ENCODE measurements at regions not wholly inside any gene's neighbourhood (a gene's known extent, or its start where the extent isn't known, plus 50 kb on each side); places are given as distances from the start of the nearest gene placed in this dataset.

GRCh38 chr14:82387699-82388098 lies 854.0 kb upstream of the SEL1L start:
- TF ChIP-seq CTCF (IDR thresholded peaks at IDR 0.05; ENCODE audit: control insufficient read depth, insufficient read depth, low read depth, low read length, missing control alignments): no peak
- DNase-seq (ENCODE audit: low read depth): no peak
- no peak overlapping the region for H3K4me3 ChIP-seq (ENCODE audit: control insufficient read depth, low read depth, low read length)

GRCh38 chr14:82388488-82388887 lies 854.8 kb upstream of the SEL1L start:
- no peak for TF ChIP-seq CTCF (IDR thresholded peaks at IDR 0.05; ENCODE audit: control insufficient read depth, insufficient read depth, low read depth, low read length, missing control alignments)
- no peak for DNase-seq (ENCODE audit: low read depth)

GRCh38 chr14:82390586-82390985 lies 856.9 kb upstream of the SEL1L start:
- TF ChIP-seq CTCF (IDR thresholded peaks at IDR 0.05; ENCODE audit: control insufficient read depth, insufficient read depth, low read depth, low read length, missing control alignments): no peak
- DNase-seq (ENCODE audit: low read depth): no peak

More at GRCh38 chr14:82388488-82388887, 854.8 kb upstream of the SEL1L start:
- no peak overlapping the region for H3K4me3 ChIP-seq (ENCODE audit: control insufficient read depth, low read depth, low read length)

GRCh38 chr14:82394916-82395315 lies 861.3 kb upstream of the SEL1L start:
- no peak for DNase-seq (ENCODE audit: low read depth)
- no peak for TF ChIP-seq CTCF (IDR thresholded peaks at IDR 0.05; ENCODE audit: control insufficient read depth, insufficient read depth, low read depth, low read length, missing control alignments)
- H3K4me3 ChIP-seq (ENCODE audit: control insufficient read depth, low read depth, low read length): no peak overlapping the region

More at GRCh38 chr14:82390586-82390985, 856.9 kb upstream of the SEL1L start:
- H3K4me3 ChIP-seq (ENCODE audit: control insufficient read depth, low read depth, low read length): no peak overlapping the region

- DNase-seq (ENCODE audit: low read depth): no peak
- no peak for TF ChIP-seq CTCF (IDR thresholded peaks at IDR 0.05; ENCODE audit: control insufficient read depth, insufficient read depth, low read depth, low read length, missing control alignments)
- H3K4me3 ChIP-seq (ENCODE audit: control insufficient read depth, low read depth, low read length): no peak overlapping the region
These were observed 864.6 kb upstream of the SEL1L start for GRCh38 chr14:82398256-82398655.

- DNase-seq (ENCODE audit: low read depth): no peak
- TF ChIP-seq CTCF (IDR thresholded peaks at IDR 0.05; ENCODE audit: control insufficient read depth, insufficient read depth, low read depth, low read length, missing control alignments): no peak
- H3K4me3 ChIP-seq (ENCODE audit: control insufficient read depth, low read depth, low read length): no peak overlapping the region
These were observed 870.3 kb upstream of the SEL1L start for GRCh38 chr14:82403987-82404386.

- no peak for DNase-seq (ENCODE audit: low read depth)
- no peak overlapping the region for H3K4me3 ChIP-seq (ENCODE audit: control insufficient read depth, low read depth, low read length)
- TF ChIP-seq CTCF (IDR thresholded peaks at IDR 0.05; ENCODE audit: control insufficient read depth, insufficient read depth, low read depth, low read length, missing control alignments): no peak
These were observed 876.4 kb upstream of the SEL1L start for GRCh38 chr14:82410064-82410463.
